DOHH2 (cell line): ENCODE measurements at regions not wholly inside any gene's neighbourhood (a gene's known extent, or its start where the extent isn't known, plus 50 kb on each side); places are given as distances from the start of the nearest gene placed in this dataset.

Source experiments
- H3F3A ChIP-seq: fragments of 200-600 bp; sonication (generic), shearing (Covaris generic); 2 replicates; pipeline ENCODE4 v1.6.0; 2016; ENCODE audit warnings: antibody characterized with exemption, mild to moderate bottlenecking; ENCODE audit not compliant: control insufficient read depth, insufficient read depth
- H3K27ac ChIP-seq: fragments of 200-600 bp; sonication (generic); 2 replicates; pipeline ENCODE4 v1.5.1; 2014; ENCODE audit warnings: low read depth, mild to moderate bottlenecking, low read length, moderate library complexity
- H3K27me3 ChIP-seq: fragments of 200-600 bp; sonication (generic); 2 replicates; pipeline ENCODE4 v1.6.1; 2014; ENCODE audit warnings: mild to moderate bottlenecking, low read length, mixed read lengths; ENCODE audit not compliant: control insufficient read depth
- H3K36me3 ChIP-seq: fragments of 200-600 bp; sonication (generic); 2 replicates; pipeline ENCODE4 v1.6.1; 2014; ENCODE audit warnings: mild to moderate bottlenecking, low read length, moderate library complexity, mixed read lengths; ENCODE audit not compliant: control insufficient read depth
- H3K4me1 ChIP-seq: fragments of 200-600 bp; sonication (generic); 2 replicates; pipeline ENCODE4 v1.6.1; 2014; ENCODE audit warnings: mild to moderate bottlenecking, low read length, mixed read lengths; ENCODE audit not compliant: control insufficient read depth
- H3K4me2 ChIP-seq: fragments of 200-600 bp; sonication (generic); 2 replicates; pipeline ENCODE4 v1.6.0; 2014; ENCODE audit warnings: mild to moderate bottlenecking, low read length, moderate library complexity
- H3K4me3 ChIP-seq: fragments of 200-600 bp; sonication (generic); 2 replicates; pipeline ENCODE4 v1.5.1; 2014; ENCODE audit warnings: mild to moderate bottlenecking, low read length, mixed read lengths
- H3K79me2 ChIP-seq: fragments of 200-600 bp; sonication (generic); 2 replicates; pipeline ENCODE4 v1.6.1; 2014; ENCODE audit warnings: mild to moderate bottlenecking, low read length, mixed read lengths; ENCODE audit not compliant: control insufficient read depth
- H3K9me2 ChIP-seq: fragments of 200-600 bp; sonication (generic); replicated peaks from 2 replicates; pipeline ENCODE4 v1.6.1; 2014; ENCODE audit warnings: mild to moderate bottlenecking, low read length, mixed read lengths; ENCODE audit not compliant: control insufficient read depth
- H3K9me3 ChIP-seq: fragments of 200-600 bp; sonication (generic); 2 replicates; pipeline ENCODE4 v1.6.1; 2014; ENCODE audit warnings: antibody characterized with exemption, low read length, mixed read lengths; ENCODE audit not compliant: control insufficient read depth, insufficient read depth
- H4K20me1 ChIP-seq: fragments of 200-600 bp; sonication (generic); 2 replicates; pipeline ENCODE4 v1.6.0; 2014; ENCODE audit warnings: low read depth, mild to moderate bottlenecking, antibody characterized with exemption, low read length, moderate library complexity; ENCODE audit not compliant: control insufficient read depth, insufficient read depth
- CTCF ChIP-seq: fragments of 200-600 bp; sonication (generic); IDR thresholded peaks from one replicate; pipeline ENCODE4 v1.5.1; 2014; ENCODE audit warnings: antibody characterized with exemption, mild to moderate bottlenecking, low read depth, low read length; ENCODE audit not compliant: poor library complexity, severe bottlenecking
- EZH2phosphoT487 ChIP-seq: fragments of 200-600 bp; sonication (generic); IDR thresholded peaks from 2 replicates; pipeline ENCODE4 v1.6.1; 2017; ENCODE audit warnings: borderline replicate concordance, mild to moderate bottlenecking, antibody characterized with exemption, low read length, moderate library complexity, mixed read lengths

- H3K9me3 ChIP-seq: no peaks in the 10 kb centered on the region
- no peaks in the 10 kb centered on the region for H3K4me1 ChIP-seq
- TF ChIP-seq EZH2phosphoT487 (no peak), CTCF (no peak)
Measured at GRCh38 chr7:25541877-25542276, 313.6 kb upstream of the NPVF start.

GRCh38 chr7:25543210-25543609 is 314.9 kb upstream of the NPVF start:
- Histone ChIP-seq H4K20me1 (no peaks in the 10 kb centered on the region), H3K4me3 (no peak overlapping the region), H3K27me3 (peaks cover 13% of the 10 kb centered on the region), H3K79me2 (no peaks in the 10 kb centered on the region), H3F3A (no peaks in the 10 kb centered on the region), H3K27ac (no peak overlapping the region), H3K36me3 (no peaks in the 10 kb centered on the region), H3K9me3 (no peaks in the 10 kb centered on the region), H3K4me1 (no peaks in the 10 kb centered on the region), H3K9me2 (no peaks in the 10 kb centered on the region), H3K4me2 (no peak overlapping the region)
- TF ChIP-seq CTCF: no peak
- no peak for TF ChIP-seq EZH2phosphoT487

More at GRCh38 chr7:25541877-25542276, 313.6 kb upstream of the NPVF start:
- Histone ChIP-seq H4K20me1 (no peaks in the 10 kb centered on the region), H3K27ac (no peak overlapping the region), H3F3A (no peaks in the 10 kb centered on the region), H3K9me2 (no peaks in the 10 kb centered on the region), H3K79me2 (no peaks in the 10 kb centered on the region), H3K4me2 (no peak overlapping the region), H3K4me3 (no peak overlapping the region), H3K27me3 (peaks cover 11% of the 10 kb centered on the region), H3K36me3 (no peaks in the 10 kb centered on the region)

- Histone ChIP-seq H3K4me2 (no peak overlapping the region), H3K27ac (no peak overlapping the region), H3K4me1 (no peaks in the 10 kb centered on the region), H3K79me2 (no peaks in the 10 kb centered on the region), H3K4me3 (no peak overlapping the region), H3K9me3 (no peaks in the 10 kb centered on the region), H3F3A (no peaks in the 10 kb centered on the region), H4K20me1 (no peaks in the 10 kb centered on the region), H3K36me3 (no peaks in the 10 kb centered on the region), H3K9me2 (no peaks in the 10 kb centered on the region), H3K27me3 (peaks cover 13% of the 10 kb centered on the region)
- TF ChIP-seq CTCF (no peak), EZH2phosphoT487 (no peak)
Measured at GRCh38 chr7:25543798-25544197, 315.5 kb upstream of the NPVF start.

GRCh38 chr7:25544254-25544653 is 316.0 kb upstream of the NPVF start:
- Histone ChIP-seq H3K27me3 (peaks cover 13% of the 10 kb centered on the region), H3K4me1 (no peaks in the 10 kb centered on the region), H3K27ac (no peak overlapping the region), H3K4me3 (no peak overlapping the region), H3K9me2 (no peaks in the 10 kb centered on the region), H3K36me3 (no peaks in the 10 kb centered on the region), H4K20me1 (no peaks in the 10 kb centered on the region), H3K79me2 (no peaks in the 10 kb centered on the region), H3K9me3 (no peaks in the 10 kb centered on the region), H3F3A (no peaks in the 10 kb centered on the region), H3K4me2 (no peak overlapping the region)
- TF ChIP-seq EZH2phosphoT487 (no peak), CTCF (no peak)
